Keratinocyte (primary cell): ENCODE measurements at regions not wholly inside any gene's neighbourhood (a gene's known extent, or its start where the extent isn't known, plus 50 kb on each side); places are given as distances from the start of the nearest gene placed in this dataset.

Source experiments
- DNase-seq: peaks from one replicate; pipeline ENCODE4 v3.0.0-alpha.2; 2011; ENCODE audit warnings: low read depth, missing footprints, low spot score
- FAIRE-seq: peaks from 2 replicates; lab custom pipeline; 2011; peaks lifted over from hg19 to GRCh38; lab: Jason Lieb, UNC
- H2AFZ ChIP-seq: 2 replicates; pipeline ENCODE4 v1.6.0; 2012; ENCODE audit warnings: low read length, control low read depth, inconsistent platforms; ENCODE audit not compliant: control insufficient read depth
- H3K27ac ChIP-seq: 2 replicates; pipeline ENCODE4 v1.5.1; 2011; ENCODE audit warnings: low read length; ENCODE audit not compliant: control insufficient read depth, insufficient read depth
- H3K27me3 ChIP-seq: 3 replicates; pipeline ENCODE4 v1.6.0; 2011; ENCODE audit warnings: low read length; ENCODE audit not compliant: control insufficient read depth, insufficient read depth; ENCODE audit errors: extremely low read depth
- H3K36me3 ChIP-seq, 2 experiments: 2 replicates in 1 of 2; 3 replicates in 1 of 2; pipeline ENCODE4 v1.5.1; 2011; ENCODE audit warnings: low read length in 2 of 2, mild to moderate bottlenecking in 1 of 2; ENCODE audit not compliant: control insufficient read depth in 2 of 2, insufficient read depth in 2 of 2; ENCODE audit errors: extremely low read depth in 1 of 2
- H3K4me1 ChIP-seq: 3 replicates; pipeline ENCODE4 v1.5.1; 2011; ENCODE audit warnings: low read length; ENCODE audit not compliant: control insufficient read depth, insufficient read depth; ENCODE audit errors: extremely low read depth
- H3K4me2 ChIP-seq: 3 replicates; pipeline ENCODE4 v1.6.0; 2011; ENCODE audit warnings: low read depth, low read length; ENCODE audit not compliant: control insufficient read depth, insufficient read depth; ENCODE audit errors: extremely low read depth
- H3K4me3 ChIP-seq, 3 experiments: fragments of 200-600 bp in 1 of 3; sonication (generic) in 1 of 3; 2 replicates in 2 of 3; 3 replicates in 1 of 3; pipeline ENCODE4 v1.5.1; 2011 to 2016; ENCODE audit warnings: low read length in 3 of 3, mild to moderate bottlenecking in 3 of 3, control low read depth in 2 of 3, inconsistent platforms in 1 of 3, low read depth in 1 of 3, mixed read lengths in 1 of 3, mixed run types in 1 of 3, moderate library complexity in 1 of 3; ENCODE audit not compliant: control insufficient read depth in 2 of 3, insufficient read depth in 2 of 3; ENCODE audit errors: extremely low read depth in 1 of 3
- H3K79me2 ChIP-seq: 2 replicates; pipeline ENCODE4 v1.6.0; 2012; ENCODE audit warnings: low read length; ENCODE audit not compliant: control insufficient read depth, insufficient read depth
- H3K9ac ChIP-seq: 3 replicates; pipeline ENCODE4 v1.6.0; 2011; ENCODE audit warnings: low read length; ENCODE audit not compliant: control insufficient read depth, insufficient read depth; ENCODE audit errors: extremely low read depth
- H3K9me1 ChIP-seq: 3 replicates; pipeline ENCODE4 v1.6.0; 2011; ENCODE audit warnings: low read length; ENCODE audit not compliant: control insufficient read depth, insufficient read depth; ENCODE audit errors: extremely low read depth
- H3K9me3 ChIP-seq: 2 replicates; pipeline ENCODE4 v1.5.1; 2012; ENCODE audit warnings: low read depth, low read length; ENCODE audit not compliant: control insufficient read depth
- H4K20me1 ChIP-seq: 3 replicates; pipeline ENCODE4 v1.6.0; 2011; ENCODE audit warnings: low read length; ENCODE audit not compliant: control insufficient read depth, insufficient read depth; ENCODE audit errors: extremely low read depth
- EZH2 ChIP-seq: IDR thresholded peaks from one replicate; pipeline ENCODE4 v1.6.1; 2012; ENCODE audit warnings: inconsistent platforms, mild to moderate bottlenecking, low read length, moderate library complexity
- dilution Hi-C: fragments of 300-500 bp; cut with MboI; formaldehyde crosslinking; loops from one replicate; pipeline ENCODE4 v1.7.0; 2020; ENCODE audit warnings: low sequenced_read_pairs; ENCODE audit not compliant: extremely low pct_ligation_motif_present
- TF ChIP-seq, protein P1 (sequence below), 3 experiments: IDR thresholded peaks in 1 of 3; conservative IDR thresholded peaks in 1 of 3; optimal IDR thresholded peaks in 1 of 3; 2 replicates in 2 of 3; 3 replicates in 1 of 3; pipeline versions ENCODE3 to v1.5.1; 2011; ENCODE audit warnings: low read length in 3 of 3, mild to moderate bottlenecking in 3 of 3, moderate library complexity in 2 of 3, control low read depth in 1 of 3, inconsistent platforms in 1 of 3; ENCODE audit not compliant: insufficient read depth in 2 of 3; ENCODE audit errors: extremely low read depth in 1 of 3

DNA sequence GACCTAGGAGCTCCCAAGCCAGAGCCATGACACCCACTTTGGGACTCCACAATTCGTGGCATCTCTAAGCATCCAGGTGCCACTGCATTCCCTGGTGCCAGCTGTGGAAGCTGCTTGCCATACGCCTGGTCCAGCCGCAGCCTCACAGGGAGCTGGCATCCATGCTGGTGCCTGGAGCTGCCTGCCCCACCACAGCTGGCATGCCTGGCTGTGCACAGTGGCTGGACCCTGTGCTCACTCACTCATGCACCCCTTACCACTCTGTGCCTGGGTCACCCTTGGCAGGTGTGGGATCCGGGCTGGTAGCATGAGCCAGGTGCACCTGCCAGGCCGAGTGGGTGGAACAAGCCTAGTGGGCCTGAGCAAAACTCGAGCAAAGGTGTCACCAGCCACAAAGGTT, 90.1 kb downstream of the CAVIN4 start:
- Histone ChIP-seq H3K36me3 (no peaks in the 10 kb centered on the region), H3K27me3 (no peaks in the 10 kb centered on the region), H3K9me3 (no peaks in the 10 kb centered on the region), H3K9ac (no peak overlapping the region), H3K79me2 (no peaks in the 10 kb centered on the region), H4K20me1 (no peaks in the 10 kb centered on the region), H3K27ac (no peak overlapping the region), H3K4me3 (no peak overlapping the region), H2AFZ (no peak overlapping the region), H3K4me1 (no peaks in the 10 kb centered on the region), H3K4me2 (no peak overlapping the region), H3K9me1 (no peaks in the 10 kb centered on the region)
- TF ChIP-seq, protein P1, sequence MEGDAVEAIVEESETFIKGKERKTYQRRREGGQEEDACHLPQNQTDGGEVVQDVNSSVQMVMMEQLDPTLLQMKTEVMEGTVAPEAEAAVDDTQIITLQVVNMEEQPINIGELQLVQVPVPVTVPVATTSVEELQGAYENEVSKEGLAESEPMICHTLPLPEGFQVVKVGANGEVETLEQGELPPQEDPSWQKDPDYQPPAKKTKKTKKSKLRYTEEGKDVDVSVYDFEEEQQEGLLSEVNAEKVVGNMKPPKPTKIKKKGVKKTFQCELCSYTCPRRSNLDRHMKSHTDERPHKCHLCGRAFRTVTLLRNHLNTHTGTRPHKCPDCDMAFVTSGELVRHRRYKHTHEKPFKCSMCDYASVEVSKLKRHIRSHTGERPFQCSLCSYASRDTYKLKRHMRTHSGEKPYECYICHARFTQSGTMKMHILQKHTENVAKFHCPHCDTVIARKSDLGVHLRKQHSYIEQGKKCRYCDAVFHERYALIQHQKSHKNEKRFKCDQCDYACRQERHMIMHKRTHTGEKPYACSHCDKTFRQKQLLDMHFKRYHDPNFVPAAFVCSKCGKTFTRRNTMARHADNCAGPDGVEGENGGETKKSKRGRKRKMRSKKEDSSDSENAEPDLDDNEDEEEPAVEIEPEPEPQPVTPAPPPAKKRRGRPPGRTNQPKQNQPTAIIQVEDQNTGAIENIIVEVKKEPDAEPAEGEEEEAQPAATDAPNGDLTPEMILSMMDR (optimal IDR thresholded peaks at IDR 0.05 in 1 of 3, IDR thresholded peaks at IDR 0.05 in 1 of 3, conservative IDR thresholded peaks at IDR 0.05 in 1 of 3; ENCODE audit: extremely low read depth in 1 of 3, insufficient read depth in 2 of 3, low read length in 3 of 3) = no peak
- TF ChIP-seq EZH2 = no peak
- no peak for DNase-seq
- no peak for FAIRE-seq
- dilution Hi-C loops = no loop called here

DNA sequence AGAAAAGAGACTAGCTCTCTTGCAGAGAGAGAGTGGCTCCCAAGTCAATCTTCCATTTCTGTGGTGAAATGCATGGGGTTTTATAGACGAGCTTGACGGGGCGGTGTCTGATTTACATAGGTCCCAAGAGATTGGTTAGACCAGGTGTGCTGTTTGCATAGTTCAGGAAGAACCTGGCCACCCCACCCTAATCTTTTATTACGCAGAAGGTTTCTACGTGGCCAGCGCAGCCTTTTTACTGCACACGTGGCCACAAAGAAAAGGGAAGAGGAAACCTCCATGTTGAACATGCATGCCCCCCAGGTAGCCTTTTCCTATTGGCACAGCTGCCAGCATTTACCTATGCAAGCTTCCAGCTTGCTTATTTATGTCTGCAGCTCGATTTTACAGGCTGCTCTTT, 92.1 kb downstream of the CAVIN4 start:
- Histone ChIP-seq H2AFZ (no peak overlapping the region), H3K4me3 (no peak overlapping the region), H3K27ac (no peak overlapping the region), H3K9me1 (no peaks in the 10 kb centered on the region), H4K20me1 (no peaks in the 10 kb centered on the region), H3K27me3 (no peaks in the 10 kb centered on the region), H3K4me2 (no peak overlapping the region), H3K79me2 (no peaks in the 10 kb centered on the region), H3K4me1 (no peaks in the 10 kb centered on the region), H3K9me3 (no peaks in the 10 kb centered on the region), H3K36me3 (no peaks in the 10 kb centered on the region), H3K9ac (no peak overlapping the region)
- FAIRE-seq (no peak), DNase-seq (no peak)
- TF ChIP-seq EZH2 = no peak
- dilution Hi-C loops = no loop called here

DNA sequence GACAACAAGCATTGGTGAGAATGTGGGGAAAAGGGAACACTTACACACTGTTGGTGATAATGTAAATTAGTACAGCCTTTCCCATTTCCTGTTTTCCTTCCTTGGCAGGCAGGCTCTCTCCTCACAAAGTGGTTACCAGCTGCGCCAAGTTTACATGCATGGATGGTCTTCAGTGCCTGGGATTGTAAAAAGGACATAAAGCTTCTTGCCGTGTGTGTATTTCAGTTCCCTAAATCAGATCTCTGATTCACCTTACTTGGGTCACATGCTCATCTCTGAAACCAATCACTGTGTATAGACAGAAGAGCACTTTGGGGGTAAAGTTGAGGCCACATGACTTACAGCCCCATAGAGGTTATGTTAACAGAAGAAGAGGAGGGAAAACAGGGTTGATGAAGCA, 92.8 kb downstream of the CAVIN4 start:
- Histone ChIP-seq H3K27me3 (no peaks in the 10 kb centered on the region), H3K4me1 (no peaks in the 10 kb centered on the region), H4K20me1 (no peaks in the 10 kb centered on the region), H3K36me3 (no peaks in the 10 kb centered on the region), H3K4me2 (no peak overlapping the region), H3K9me1 (no peaks in the 10 kb centered on the region), H2AFZ (no peak overlapping the region), H3K9ac (no peak overlapping the region), H3K9me3 (no peaks in the 10 kb centered on the region), H3K4me3 (no peak overlapping the region), H3K27ac (no peak overlapping the region), H3K79me2 (no peaks in the 10 kb centered on the region)
- FAIRE-seq = no peak
- no peak for DNase-seq
- TF ChIP-seq, protein P1 (optimal IDR thresholded peaks at IDR 0.05 in 1 of 3, IDR thresholded peaks at IDR 0.05 in 1 of 3, conservative IDR thresholded peaks at IDR 0.05 in 1 of 3; ENCODE audit: extremely low read depth in 1 of 3, insufficient read depth in 2 of 3, low read length in 3 of 3) = no peak
- TF ChIP-seq EZH2 = no peak
- dilution Hi-C loops = no loop called here
